ENCODE measurements at regions not wholly inside any gene's neighbourhood (a gene's known extent, or its start where the extent isn't known, plus 50 kb on each side); places are given as distances from the start of the nearest gene placed in this dataset.

- no peak for DNase-seq
- no peak overlapping the region for H3K4ac ChIP-seq (ENCODE audit: low read depth, low read length)
- H4K5ac ChIP-seq (ENCODE audit: insufficient read length, low read depth, low read length): no peak overlapping the region
- no peak overlapping the region for H3K14ac ChIP-seq (ENCODE audit: insufficient read depth, low read length)
- H3K56ac ChIP-seq (ENCODE audit: insufficient read length, low read depth, low read length): no peak overlapping the region
- TF ChIP-seq, protein P1, sequence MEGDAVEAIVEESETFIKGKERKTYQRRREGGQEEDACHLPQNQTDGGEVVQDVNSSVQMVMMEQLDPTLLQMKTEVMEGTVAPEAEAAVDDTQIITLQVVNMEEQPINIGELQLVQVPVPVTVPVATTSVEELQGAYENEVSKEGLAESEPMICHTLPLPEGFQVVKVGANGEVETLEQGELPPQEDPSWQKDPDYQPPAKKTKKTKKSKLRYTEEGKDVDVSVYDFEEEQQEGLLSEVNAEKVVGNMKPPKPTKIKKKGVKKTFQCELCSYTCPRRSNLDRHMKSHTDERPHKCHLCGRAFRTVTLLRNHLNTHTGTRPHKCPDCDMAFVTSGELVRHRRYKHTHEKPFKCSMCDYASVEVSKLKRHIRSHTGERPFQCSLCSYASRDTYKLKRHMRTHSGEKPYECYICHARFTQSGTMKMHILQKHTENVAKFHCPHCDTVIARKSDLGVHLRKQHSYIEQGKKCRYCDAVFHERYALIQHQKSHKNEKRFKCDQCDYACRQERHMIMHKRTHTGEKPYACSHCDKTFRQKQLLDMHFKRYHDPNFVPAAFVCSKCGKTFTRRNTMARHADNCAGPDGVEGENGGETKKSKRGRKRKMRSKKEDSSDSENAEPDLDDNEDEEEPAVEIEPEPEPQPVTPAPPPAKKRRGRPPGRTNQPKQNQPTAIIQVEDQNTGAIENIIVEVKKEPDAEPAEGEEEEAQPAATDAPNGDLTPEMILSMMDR (conservative IDR thresholded peaks at IDR 0.05): no peak
- H2AFZ ChIP-seq (ENCODE audit: low read length): no peak overlapping the region
- no peaks in the 10 kb centered on the region for H3K79me2 ChIP-seq (ENCODE audit: insufficient read depth, low read length)
- Mint-ChIP-seq H3K36me3 (ENCODE audit: insufficient read depth in 1 of 3, low read depth in 3 of 3) (peaks cover 0 to 4% (median 0%) of the 10 kb centered on the region in 3 experiments; a peak in 2 of 7 replicates), H3K27ac (no peak overlapping the region), H3K4me1 (peaks cover 11% of the 10 kb centered on the region in 2 experiments), H3K4me3 (no peak overlapping the region), H3K9me3 (peaks cover 74 to 75% of the 10 kb centered on the region in 2 experiments), H3K27me3 (ENCODE audit: low read depth) (no peaks in the 10 kb centered on the region)
- H3K4me1 ChIP-seq (ENCODE audit: insufficient read depth, low read length): peaks cover 2% of the 10 kb centered on the region; the same call in 1 of the 2 replicates
- H3K23me2 ChIP-seq (ENCODE audit: insufficient read length, low read depth, low read length, poor library complexity, severe bottlenecking): no peaks in the 10 kb centered on the region
- no peak overlapping the region for H2BK20ac ChIP-seq (ENCODE audit: low read depth, low read length, poor library complexity, severe bottlenecking)
- H4K20me1 ChIP-seq (ENCODE audit: control insufficient read depth, insufficient read depth, insufficient read length): no peaks in the 10 kb centered on the region
- no peak overlapping the region for H2BK120ac ChIP-seq (ENCODE audit: low read depth, low read length, poor library complexity, severe bottlenecking)
- H3T11ph ChIP-seq (ENCODE audit: low read length): no peak overlapping the region
- no peak overlapping the region for H3K4me2 ChIP-seq (ENCODE audit: insufficient read depth, insufficient read length, low read length)
- no peaks in the 10 kb centered on the region for H3K27me3 ChIP-seq (ENCODE audit: insufficient read depth, low read length)
- no peak overlapping the region for H2BK15ac ChIP-seq (ENCODE audit: low read depth, low read length)
- no peak overlapping the region for H2BK5ac ChIP-seq (ENCODE audit: insufficient read length, low read length)
- no peak overlapping the region for H4K8ac ChIP-seq (replicated peaks; ENCODE audit: insufficient read length, low read depth, low read length)
- H3K18ac ChIP-seq (ENCODE audit: insufficient read length, low read depth, low read length): no peak overlapping the region
- H3K23ac ChIP-seq (ENCODE audit: insufficient read length, low read depth, low read length): no peak overlapping the region
- H3K9me3 ChIP-seq (ENCODE audit: control insufficient read depth, low read depth, low read length): peaks cover 14% of the 10 kb centered on the region
- H2BK12ac ChIP-seq (ENCODE audit: insufficient read length, low read depth, low read length): no peak overlapping the region
- no peaks in the 10 kb centered on the region for H3K79me1 ChIP-seq (ENCODE audit: insufficient read depth, low read depth, low read length, poor library complexity, severe bottlenecking)
- no peak overlapping the region for H3K9ac ChIP-seq (ENCODE audit: extremely low read depth, insufficient read length, low read length)
- no peak overlapping the region for H3K27ac ChIP-seq (ENCODE audit: insufficient read length, low read depth, low read length)
- H2AK5ac ChIP-seq (ENCODE audit: insufficient read length, low read length): no peak overlapping the region
- no peak overlapping the region for H4K91ac ChIP-seq (ENCODE audit: insufficient read length, low read depth, low read length)
Measured at GRCh38 chrX:65866146-65866545, 173.7 kb downstream of the VSIG4 start.
